ENCODE measurements at regions not wholly inside any gene's neighbourhood (a gene's known extent, or its start where the extent isn't known, plus 50 kb on each side); places are given as distances from the start of the nearest gene placed in this dataset.

- TF ChIP-seq EZH2 (IDR thresholded peaks at IDR 0.05; ENCODE audit: low read depth, low read length, severe bottlenecking), result no peak
- TF ChIP-seq NANOG (IDR thresholded peaks at IDR 0.05; ENCODE audit: insufficient read depth, low read depth, low read length, poor library complexity, severe bottlenecking), result no peak
- no peak for TF ChIP-seq SP4 (IDR thresholded peaks at IDR 0.05; ENCODE audit: low read length)
- TF ChIP-seq RBBP5 (IDR thresholded peaks at IDR 0.05; ENCODE audit: borderline replicate concordance, low read depth, low read length), result no peak
- no peak for TF ChIP-seq USF2 (IDR thresholded peaks at IDR 0.05; ENCODE audit: low read length)
- no peak for TF ChIP-seq YY1 (IDR thresholded peaks at IDR 0.05; ENCODE audit: low read depth, low read length)
- TF ChIP-seq CBX8 (IDR thresholded peaks at IDR 0.05; ENCODE audit: borderline replicate concordance, low read depth, low read length), result no peak
- no peak for TF ChIP-seq PHF8 (conservative IDR thresholded peaks at IDR 0.05; ENCODE audit: low read depth, low read length)
- TF ChIP-seq CTCF (IDR thresholded peaks at IDR 0.05; ENCODE audit: control extremely low read depth in 1 of 3, insufficient read depth in 1 of 3, low read depth in 1 of 3, low read length in 3 of 3), result no peak
These were observed 78.7 kb upstream of the NR4A3 start (continued) for GRCh38 chr9:99743006-99743405.
